Tibial nerve (tissue), 4 donors: ENCODE measurements at regions not wholly inside any gene's neighbourhood (a gene's known extent, or its start where the extent isn't known, plus 50 kb on each side); places are given as distances from the start of the nearest gene placed in this dataset.
"Not testable (repeated sequence)": the region's sequence is repeated elsewhere in the genome, so short reads cannot be mapped to it uniquely, and the experiment has no call there.

ENCODE experiments used
- DNase-seq, 2 donors: peaks; one replicate each; pipeline ENCODE4 v3.0.0-alpha.2; 2019; ENCODE audit warnings: low spot score in 2 of 2
- H3K27ac ChIP-seq, 4 donors: fragments of 200-600 bp; sonication (generic) in 3 of 4; one replicate each; pipeline ENCODE4 v1.5.1; 2017 to 2019; ENCODE audit warnings: mild to moderate bottlenecking in 1 of 4
- H3K27me3 ChIP-seq, 2 donors: fragments of 200-600 bp; sonication (generic) in 1 of 2; one replicate each; pipeline versions ENCODE4 v1.5.1 to v1.6.0; 2017 to 2019
- H3K36me3 ChIP-seq, 3 donors: fragments of 200-600 bp; sonication (generic); one replicate each; pipeline ENCODE4 v1.5.1; 2018 to 2019
- H3K4me1 ChIP-seq, 4 donors: fragments of 200-600 bp; sonication (generic) in 3 of 4; one replicate each; pipeline ENCODE4 v1.5.1; 2017 to 2019
- H3K4me3 ChIP-seq, 4 donors: fragments of 200-600 bp; sonication (generic) in 3 of 4; one replicate each; pipeline ENCODE4 v1.5.1; 2017 to 2019; ENCODE audit warnings: mild to moderate bottlenecking in 1 of 4, moderate library complexity in 1 of 4
- H3K9me3 ChIP-seq, 4 donors: fragments of 200-600 bp; sonication (generic) in 3 of 4; one replicate each; pipeline ENCODE4 v1.5.1; 2017 to 2019
- CTCF ChIP-seq, 5 experiments: fragments of 200-600 bp in 3 of 5; fragments of 450-650 bp in 2 of 5; sonication (generic) in 3 of 5; IDR thresholded peaks; one replicate each; pipeline ENCODE4 v1.5.1; 2016 to 2019; ENCODE audit warnings: antibody characterized with exemption in 5 of 5, mild to moderate bottlenecking in 3 of 5, moderate library complexity in 2 of 5
- EP300 ChIP-seq, 2 donors: sonication (generic); formaldehyde crosslinking; IDR thresholded peaks; one replicate each; pipeline ENCODE4 v1.6.1; 2017; ENCODE audit warnings: antibody characterized with exemption in 2 of 2, mild to moderate bottlenecking in 1 of 2
- POLR2A ChIP-seq, 2 donors: fragments of 450-650 bp; IDR thresholded peaks; one replicate each; pipeline ENCODE4 v1.6.1; 2017; ENCODE audit warnings: antibody characterized with exemption in 2 of 2, mild to moderate bottlenecking in 2 of 2, moderate library complexity in 2 of 2
- WGBS, 2 donors: methylation state at CpG; one replicate each; pipeline ENCODE4 v1.1.5; 2018; 5-methylcytosine and 5-hydroxymethylcytosine counted together

DNA sequence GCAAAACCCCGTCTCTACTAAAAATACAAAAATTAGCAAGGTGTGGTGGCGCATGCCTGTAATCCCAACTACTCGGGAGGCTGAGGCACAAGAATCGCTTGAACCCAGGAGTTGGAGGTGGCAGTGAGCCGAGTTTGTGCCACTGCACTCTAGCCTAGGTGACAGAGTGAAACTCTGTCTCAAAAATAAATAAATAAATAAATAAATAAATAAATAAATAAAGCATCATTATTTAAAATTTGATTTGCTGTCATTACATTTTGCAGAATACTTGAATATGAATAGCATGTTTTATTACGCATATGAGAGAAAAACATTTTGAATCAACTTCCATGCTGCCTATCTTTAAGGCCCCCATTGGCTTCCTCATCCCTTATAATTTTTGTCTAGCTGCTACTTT, 53.4 kb upstream of the MED14 start:
- H3K4me3 ChIP-seq, H3K4me1 ChIP-seq, H3K9me3 ChIP-seq, H3K27ac ChIP-seq, DNase-seq, H3K36me3 ChIP-seq: not testable (repeated sequence)
- 93 to 94% methylated on average over 6 of the region's 6 CpGs for WGBS, 2 donors
- peaks cover 0 to 13% of the 10 kb centered on the region in 2 donors for H3K27me3 ChIP-seq

GRCh38 chrX:40792433-40792832, 57.1 kb upstream of the MED14 start:
- H3K4me3 ChIP-seq, result no peak overlapping the region
- no peak overlapping the region for H3K27ac ChIP-seq
- TF ChIP-seq EP300 (IDR thresholded peaks at IDR 0.05) (no peak), POLR2A (IDR thresholded peaks at IDR 0.05) (no peak), CTCF (IDR thresholded peaks at IDR 0.05) (no peak)
- 80 to 90% methylated on average over 1 of the region's 1 CpG for WGBS, 2 donors
- peaks cover 0 to 6% (median 0%) of the 10 kb centered on the region in 4 donors for H3K4me1 ChIP-seq
- no peaks in the 10 kb centered on the region for H3K9me3 ChIP-seq
- no peak for DNase-seq
- peaks cover 0 to 7% of the 10 kb centered on the region in 2 donors for H3K27me3 ChIP-seq
- H3K36me3 ChIP-seq, result no peaks in the 10 kb centered on the region

GRCh38 chrX:40794829-40795130, 59.4 kb upstream of the MED14 start:
- DNase-seq, H3K4me1 ChIP-seq, H3K9me3 ChIP-seq, H3K4me3 ChIP-seq, H3K27me3 ChIP-seq, H3K36me3 ChIP-seq: not testable (repeated sequence)
- H3K27ac ChIP-seq, result peak overlapping the region in 2 of 4 donors; percentile 44 to 66
- 64% methylated on average over 1 of the region's 1 CpG; no CpG with 5 or more reads in 1 of the 2 donors for WGBS, 2 donors

DNA sequence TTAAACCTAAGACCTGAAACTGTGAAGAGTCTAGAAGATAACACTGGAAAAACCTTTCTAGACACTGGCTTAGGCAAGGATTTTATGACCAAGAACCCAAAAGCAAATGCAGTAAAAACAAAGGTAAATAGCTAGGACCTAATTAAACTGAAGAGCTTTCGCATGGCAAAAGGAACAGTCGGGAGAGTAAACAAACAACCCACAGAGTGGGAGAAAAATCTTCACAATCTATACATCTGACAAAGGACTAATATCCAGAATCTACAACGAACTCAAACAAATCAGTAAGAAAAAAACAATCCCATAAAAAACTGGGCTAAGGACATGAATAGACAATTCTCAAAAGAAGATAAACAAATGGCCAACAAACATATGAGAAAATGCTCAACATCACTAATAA, 64.4 kb upstream of the MED14 start:
- not testable (repeated sequence) for H3K36me3 ChIP-seq, H3K27me3 ChIP-seq, H3K4me1 ChIP-seq, DNase-seq, H3K4me3 ChIP-seq, H3K9me3 ChIP-seq, H3K27ac ChIP-seq
- 72 to 75% methylated on average over 3 of the region's 3 CpGs for WGBS, 2 donors

GRCh38 chrX:40805404-40805803, 70.1 kb upstream of the MED14 start:
- no peak for TF ChIP-seq CTCF (IDR thresholded peaks at IDR 0.05)

GRCh38 chrX:40806513-40807220, 71.3 kb upstream of the MED14 start:
- no peak overlapping the region for H3K4me3 ChIP-seq
- no peaks in the 10 kb centered on the region for H3K36me3 ChIP-seq
- no peaks in the 10 kb centered on the region for H3K9me3 ChIP-seq
- no peak for TF ChIP-seq EP300 (IDR thresholded peaks at IDR 0.05)
- TF ChIP-seq CTCF (IDR thresholded peaks at IDR 0.05), result no peak
- TF ChIP-seq POLR2A (IDR thresholded peaks at IDR 0.05), result no peak
- WGBS, 2 donors, result 81 to 85% methylated on average over 8 of the region's 8 CpGs
- no peak for DNase-seq
- H3K4me1 ChIP-seq, result no peaks in the 10 kb centered on the region
- no peak overlapping the region for H3K27ac ChIP-seq
- no peaks in the 10 kb centered on the region for H3K27me3 ChIP-seq

More at GRCh38 chrX:40805404-40805803, 70.1 kb upstream of the MED14 start:
- Histone ChIP-seq H3K36me3 (no peaks in the 10 kb centered on the region), H3K27ac (no peak overlapping the region), H3K4me3 (no peak overlapping the region), H3K4me1 (no peaks in the 10 kb centered on the region), H3K27me3 (no peaks in the 10 kb centered on the region), H3K9me3 (no peaks in the 10 kb centered on the region)
- WGBS, 2 donors, result 90 to 91% methylated on average over 6 to 12 of the region's 13 CpGs
- DNase-seq, result no peak

DNA sequence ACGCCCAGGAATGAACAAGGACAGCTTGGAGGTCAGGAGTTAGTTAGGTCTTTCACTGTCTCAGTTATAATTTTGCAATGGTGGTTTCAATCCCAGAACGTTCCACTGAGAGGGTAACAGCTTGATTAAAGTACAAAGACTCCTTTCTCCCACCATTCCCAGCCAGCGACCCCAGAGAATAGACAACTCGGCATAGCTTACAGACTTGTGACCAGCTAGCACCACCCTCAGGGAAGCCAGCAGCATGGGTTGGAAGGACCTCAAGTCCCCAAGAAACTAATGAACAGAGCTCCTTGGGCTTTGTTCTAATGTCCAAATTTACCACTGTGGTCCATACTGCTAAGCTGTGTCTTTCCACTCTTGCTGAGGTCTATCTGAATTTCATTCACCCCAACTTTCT, 72.0 kb upstream of the MED14 start:
- no peak for TF ChIP-seq POLR2A (IDR thresholded peaks at IDR 0.05)
- TF ChIP-seq EP300 (IDR thresholded peaks at IDR 0.05), result no peak
- TF ChIP-seq CTCF (IDR thresholded peaks at IDR 0.05), result no peak
- Histone ChIP-seq H3K9me3 (no peaks in the 10 kb centered on the region), H3K4me3 (no peak overlapping the region), H3K4me1 (no peaks in the 10 kb centered on the region), H3K27me3 (no peaks in the 10 kb centered on the region), H3K27ac (no peak overlapping the region), H3K36me3 (no peaks in the 10 kb centered on the region)
- 25 to 56% methylated on average over 4 of the region's 4 CpGs for WGBS, 2 donors
- no peak for DNase-seq
